Hepatic stellate cell (primary cell): ENCODE measurements at regions not wholly inside any gene's neighbourhood (a gene's known extent, or its start where the extent isn't known, plus 50 kb on each side); places are given as distances from the start of the nearest gene placed in this dataset.
A peak's percentile ranks its signal among the peaks of the same experiment; 100 is the strongest.

Experiments used
- DNase-seq: peaks from one replicate; pipeline ENCODE4 v3.0.0; 2011; ENCODE audit warnings: low spot score

- DNase-seq = no peak
Observed at GRCh38 chr20:24762791-24763350, 186.2 kb upstream of the CST7 start.

- DNase-seq = no peak
Observed at GRCh38 chr20:24763386-24764026, 185.6 kb upstream of the CST7 start.

GRCh38 chr20:24764027-24764793 is 184.9 kb upstream of the CST7 start:
- DNase-seq = no peak

- no peak for DNase-seq
Observed at GRCh38 chr20:24764794-24765202, 184.3 kb upstream of the CST7 start.

GRCh38 chr20:24765316-24766142 is 183.5 kb upstream of the CST7 start:
- no peak for DNase-seq

- DNase-seq = no peak
Observed at GRCh38 chr20:24766143-24766527, 182.9 kb upstream of the CST7 start.

GRCh38 chr20:24766826-24767622 is 182.0 kb upstream of the CST7 start:
- DNase-seq = no peak

GRCh38 chr20:24767623-24768100 is 181.4 kb upstream of the CST7 start:
- no peak for DNase-seq

GRCh38 chr20:24768201-24768636 is 180.8 kb upstream of the CST7 start:
- no peak for DNase-seq

- DNase-seq = no peak
Observed at GRCh38 chr20:24768713-24769601, 180.1 kb upstream of the CST7 start.

- no peak for DNase-seq
Observed at GRCh38 chr20:24769878-24770627, 179.0 kb upstream of the CST7 start.

GRCh38 chr20:24770628-24771541 is 178.2 kb upstream of the CST7 start:
- DNase-seq = no peak

GRCh38 chr20:24771542-24772061 is 177.5 kb upstream of the CST7 start:
- no peak for DNase-seq

- no peak for DNase-seq
Observed at GRCh38 chr20:24772667-24773066, 176.4 kb upstream of the CST7 start.

GRCh38 chr20:24773168-24773567 is 175.9 kb upstream of the CST7 start:
- no peak for DNase-seq

GRCh38 chr20:24773751-24774201 is 175.3 kb upstream of the CST7 start:
- peak; percentile 63 for DNase-seq

GRCh38 chr20:24775966-24776365 is 173.1 kb upstream of the CST7 start:
- DNase-seq = no peak

- no peak for DNase-seq
Observed at GRCh38 chr20:24776755-24777271, 172.3 kb upstream of the CST7 start.
